ENCODE measurements at regions not wholly inside any gene's neighbourhood (a gene's known extent, or its start where the extent isn't known, plus 50 kb on each side); places are given as distances from the start of the nearest gene placed in this dataset.
"Not testable (repeated sequence)": the region's sequence is repeated elsewhere in the genome, so short reads cannot be mapped to it uniquely, and the experiment has no call there.

DNA sequence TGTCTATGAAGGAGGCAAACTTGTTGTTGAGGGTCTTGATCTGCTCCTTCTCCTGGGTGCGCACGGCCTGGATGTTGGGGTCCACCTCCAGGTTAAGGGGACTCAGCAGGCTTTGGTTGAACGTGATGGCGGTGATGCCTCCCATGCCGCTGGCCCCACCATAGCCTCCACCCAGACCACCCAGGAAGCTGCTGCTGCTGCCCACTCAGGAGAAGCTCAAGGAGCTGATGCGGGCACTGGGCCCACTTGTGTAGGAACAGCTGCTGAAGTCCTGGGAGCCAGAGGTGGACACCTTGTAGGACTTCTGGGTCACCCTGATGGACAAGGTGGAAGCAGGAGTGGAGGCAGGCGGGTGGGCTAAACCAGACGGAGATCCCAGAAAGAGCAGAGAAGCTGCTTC, 380.3 kb upstream of the RGMB start:
- TF ChIP-seq, protein P1, sequence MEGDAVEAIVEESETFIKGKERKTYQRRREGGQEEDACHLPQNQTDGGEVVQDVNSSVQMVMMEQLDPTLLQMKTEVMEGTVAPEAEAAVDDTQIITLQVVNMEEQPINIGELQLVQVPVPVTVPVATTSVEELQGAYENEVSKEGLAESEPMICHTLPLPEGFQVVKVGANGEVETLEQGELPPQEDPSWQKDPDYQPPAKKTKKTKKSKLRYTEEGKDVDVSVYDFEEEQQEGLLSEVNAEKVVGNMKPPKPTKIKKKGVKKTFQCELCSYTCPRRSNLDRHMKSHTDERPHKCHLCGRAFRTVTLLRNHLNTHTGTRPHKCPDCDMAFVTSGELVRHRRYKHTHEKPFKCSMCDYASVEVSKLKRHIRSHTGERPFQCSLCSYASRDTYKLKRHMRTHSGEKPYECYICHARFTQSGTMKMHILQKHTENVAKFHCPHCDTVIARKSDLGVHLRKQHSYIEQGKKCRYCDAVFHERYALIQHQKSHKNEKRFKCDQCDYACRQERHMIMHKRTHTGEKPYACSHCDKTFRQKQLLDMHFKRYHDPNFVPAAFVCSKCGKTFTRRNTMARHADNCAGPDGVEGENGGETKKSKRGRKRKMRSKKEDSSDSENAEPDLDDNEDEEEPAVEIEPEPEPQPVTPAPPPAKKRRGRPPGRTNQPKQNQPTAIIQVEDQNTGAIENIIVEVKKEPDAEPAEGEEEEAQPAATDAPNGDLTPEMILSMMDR (IDR thresholded peaks at IDR 0.05) = not testable (repeated sequence)
- not testable (repeated sequence) for TF ChIP-seq EZH2 (IDR thresholded peaks at IDR 0.05; ENCODE audit: borderline replicate concordance, insufficient read depth, low read depth, low read length, poor library complexity, severe bottlenecking)
